Skeletal muscle cell (primary cell): ENCODE measurements at regions not wholly inside any gene's neighbourhood (a gene's known extent, or its start where the extent isn't known, plus 50 kb on each side); places are given as distances from the start of the nearest gene placed in this dataset.

Experiments used
- DNase-seq: peaks from one replicate; pipeline ENCODE4 v3.0.0-alpha.2; 2010; ENCODE audit warnings: low read depth
- H3K4me3 ChIP-seq: 2 replicates; pipeline ENCODE4 v1.5.1; 2011; ENCODE audit warnings: low read depth, mild to moderate bottlenecking, control low read depth, low read length, moderate library complexity

DNA sequence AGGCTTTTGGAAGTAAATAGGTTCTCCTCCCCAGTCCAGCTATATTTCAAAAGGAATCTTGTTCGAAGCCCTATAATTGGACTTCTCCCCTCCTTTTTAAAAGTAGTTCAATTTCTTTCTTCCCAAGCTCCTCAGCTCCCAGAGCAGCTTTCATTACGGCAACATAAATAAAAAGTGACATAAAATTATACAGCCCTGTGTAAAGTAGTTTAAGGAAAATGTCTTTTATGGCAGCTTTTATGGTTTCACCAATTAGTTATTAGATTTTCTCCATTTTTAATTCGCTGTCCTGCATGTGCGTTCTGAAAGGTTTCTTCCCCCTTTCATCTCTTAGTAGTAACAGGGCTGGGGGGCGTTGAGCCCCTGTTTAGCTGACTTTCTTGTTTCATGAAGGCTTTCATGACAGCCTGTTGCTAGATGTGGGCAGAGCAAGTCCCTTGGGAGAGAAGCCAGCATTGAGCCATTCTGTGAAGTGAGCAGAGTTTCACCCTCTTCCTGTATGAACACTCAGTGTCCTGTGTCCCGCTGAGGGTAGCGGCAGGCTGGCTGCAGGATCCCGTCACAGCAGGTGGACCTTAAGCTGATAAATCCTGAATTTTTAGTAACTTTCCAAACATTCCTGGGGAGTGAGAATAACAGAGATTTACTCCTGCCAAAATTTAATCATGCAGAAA lies 229.7 kb upstream of the SPRED2 start:
- DNase-seq: no peak
- H3K4me3 ChIP-seq: no peak overlapping the region

DNA sequence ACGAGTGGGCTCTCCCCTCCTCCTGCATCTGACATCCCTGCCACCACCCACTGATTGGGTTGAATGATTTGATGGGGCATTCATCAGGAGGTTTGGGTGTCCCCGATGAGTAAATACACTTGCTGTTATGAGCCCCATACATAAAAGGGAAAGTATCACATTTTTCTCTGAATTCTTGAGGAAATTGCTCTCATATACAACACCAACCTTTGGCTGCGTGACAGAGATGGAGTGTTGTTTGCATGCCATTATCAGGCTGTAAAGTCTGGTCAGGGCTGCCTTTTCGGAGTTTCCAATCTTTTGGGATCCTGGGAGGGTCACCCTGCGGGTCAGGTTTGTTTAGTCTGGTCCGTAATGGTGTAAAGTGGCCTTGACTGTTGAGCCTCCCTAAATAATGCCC lies 227.9 kb upstream of the SPRED2 start:
- DNase-seq: no peak
- no peak overlapping the region for H3K4me3 ChIP-seq

DNA sequence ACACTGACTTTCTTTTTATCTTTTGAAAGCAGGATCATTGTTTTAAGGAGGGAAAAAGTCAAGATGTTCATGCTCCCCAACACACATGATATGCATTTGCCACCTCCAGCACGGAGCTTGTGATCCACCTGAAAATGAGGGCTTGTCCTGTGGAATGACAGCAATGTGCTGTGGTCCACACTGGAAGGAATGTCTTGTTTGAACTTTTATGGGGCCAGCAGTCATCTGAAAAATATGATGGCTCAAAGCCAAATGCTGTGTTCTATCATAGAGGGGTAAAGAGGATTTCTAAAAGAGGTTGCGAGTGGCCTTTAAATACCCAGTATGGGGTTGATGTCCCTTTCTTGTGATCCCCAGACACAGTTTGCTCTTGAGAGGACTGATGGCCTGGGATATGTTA lies 226.5 kb upstream of the SPRED2 start:
- H3K4me3 ChIP-seq: no peak overlapping the region
- no peak for DNase-seq

DNA sequence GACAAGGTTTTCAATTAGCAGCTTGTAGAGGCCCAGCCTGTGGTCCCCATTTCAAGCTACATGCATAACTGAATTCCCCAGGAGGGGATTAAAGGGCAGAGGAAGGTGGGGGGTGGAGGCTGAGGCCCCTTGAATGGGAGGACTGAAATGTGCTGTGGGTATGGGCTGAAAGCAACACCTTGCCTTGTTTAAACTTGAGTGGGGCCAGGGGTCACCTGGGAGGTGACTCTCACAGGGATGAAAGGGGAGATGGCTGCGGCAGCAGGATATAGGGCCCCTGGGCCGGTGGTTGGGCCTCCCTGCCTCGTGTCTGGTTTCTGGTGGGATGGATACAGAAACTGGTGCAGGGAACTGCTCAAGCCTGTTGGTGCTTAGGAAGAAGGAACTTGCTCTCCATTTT lies 225.9 kb upstream of the SPRED2 start:
- no peak for DNase-seq
- H3K4me3 ChIP-seq: no peak overlapping the region

DNA sequence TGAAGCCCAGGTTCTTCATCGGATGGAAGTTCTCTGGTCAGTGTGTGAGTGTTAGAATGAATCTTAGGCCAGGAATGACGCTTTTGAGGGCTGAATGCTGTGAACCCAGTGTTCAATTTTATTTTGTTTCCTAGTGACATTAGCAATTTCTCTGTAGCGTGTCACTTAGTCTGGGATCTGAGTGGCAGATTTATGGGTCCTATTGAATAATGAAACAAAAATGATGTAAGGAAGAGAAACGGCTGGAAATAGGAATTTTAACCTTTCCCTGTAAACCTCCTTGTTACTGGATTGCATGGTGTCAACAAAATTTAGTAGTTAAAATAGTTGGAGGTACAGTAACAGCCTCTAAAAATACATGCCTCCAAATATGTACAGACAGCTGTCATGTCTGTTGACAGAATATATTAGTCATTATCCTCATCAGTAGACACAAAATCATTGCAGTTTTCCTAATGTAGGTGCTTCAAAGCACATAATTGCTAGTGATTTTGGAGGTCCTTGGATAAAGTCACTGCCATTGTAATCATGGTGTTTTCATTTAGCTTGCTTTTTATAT lies 223.8 kb upstream of the SPRED2 start:
- no peak overlapping the region for H3K4me3 ChIP-seq
- no peak for DNase-seq

DNA sequence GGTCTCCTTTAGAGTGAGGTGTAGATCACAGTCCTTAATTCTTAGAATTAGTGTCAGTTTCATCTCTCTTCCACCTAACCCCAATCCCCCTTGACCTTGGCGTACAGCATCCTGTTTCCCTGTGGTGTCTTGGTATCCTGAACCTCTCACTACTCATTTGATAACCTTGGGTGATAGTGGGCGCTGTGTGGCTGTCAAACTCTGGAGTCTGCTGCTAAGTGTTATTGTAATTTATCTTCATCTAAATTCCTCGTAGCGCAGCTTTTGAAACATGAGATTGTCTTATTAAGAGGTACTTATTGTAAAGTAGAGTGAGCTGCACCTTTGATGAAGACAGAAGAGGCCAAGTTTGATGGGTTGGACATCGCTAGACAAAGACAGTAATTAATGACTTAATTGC lies 222.6 kb upstream of the SPRED2 start:
- DNase-seq: no peak
- no peak overlapping the region for H3K4me3 ChIP-seq

DNA sequence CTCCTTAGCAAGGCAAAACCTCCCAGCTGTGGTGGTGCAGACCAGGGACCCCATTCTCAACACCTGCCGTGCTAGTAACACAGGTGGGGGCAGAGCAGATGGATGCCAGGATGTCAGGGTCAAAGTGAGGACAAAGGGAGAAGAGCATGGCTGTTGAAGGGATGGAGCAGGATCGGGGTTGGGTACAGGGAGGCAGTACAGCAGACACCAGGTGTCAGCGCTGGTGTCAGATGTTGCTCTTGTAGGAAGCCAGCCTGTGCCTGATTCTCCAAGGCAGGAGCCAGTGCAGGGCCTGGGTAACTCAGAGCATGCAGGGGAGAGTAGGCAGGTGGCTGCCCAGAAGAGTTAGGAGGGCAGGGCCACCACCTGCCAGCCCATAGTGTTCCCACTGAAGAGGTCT lies 222.1 kb upstream of the SPRED2 start:
- no peak for DNase-seq
- H3K4me3 ChIP-seq: no peak overlapping the region

DNA sequence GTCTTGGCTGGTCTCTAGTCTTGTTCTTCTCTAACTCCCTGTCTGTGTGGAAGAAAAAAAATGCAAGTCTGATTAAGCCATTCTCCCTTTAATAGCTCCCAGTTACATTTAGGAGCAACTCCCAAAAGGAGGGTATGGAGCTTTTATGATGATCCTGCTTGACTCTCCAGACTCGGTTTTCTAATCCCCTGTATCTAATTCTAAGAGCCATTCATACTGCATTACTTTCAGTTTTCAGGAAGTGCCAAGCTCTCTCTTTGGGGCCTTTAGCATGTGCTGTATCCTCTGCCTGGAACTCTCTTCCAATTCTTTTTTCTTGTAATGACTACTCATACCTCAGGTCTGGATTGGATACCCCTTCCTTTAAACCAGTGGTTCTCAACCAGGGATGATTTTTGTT lies 219.7 kb upstream of the SPRED2 start:
- no peak for DNase-seq
- H3K4me3 ChIP-seq: no peak overlapping the region

DNA sequence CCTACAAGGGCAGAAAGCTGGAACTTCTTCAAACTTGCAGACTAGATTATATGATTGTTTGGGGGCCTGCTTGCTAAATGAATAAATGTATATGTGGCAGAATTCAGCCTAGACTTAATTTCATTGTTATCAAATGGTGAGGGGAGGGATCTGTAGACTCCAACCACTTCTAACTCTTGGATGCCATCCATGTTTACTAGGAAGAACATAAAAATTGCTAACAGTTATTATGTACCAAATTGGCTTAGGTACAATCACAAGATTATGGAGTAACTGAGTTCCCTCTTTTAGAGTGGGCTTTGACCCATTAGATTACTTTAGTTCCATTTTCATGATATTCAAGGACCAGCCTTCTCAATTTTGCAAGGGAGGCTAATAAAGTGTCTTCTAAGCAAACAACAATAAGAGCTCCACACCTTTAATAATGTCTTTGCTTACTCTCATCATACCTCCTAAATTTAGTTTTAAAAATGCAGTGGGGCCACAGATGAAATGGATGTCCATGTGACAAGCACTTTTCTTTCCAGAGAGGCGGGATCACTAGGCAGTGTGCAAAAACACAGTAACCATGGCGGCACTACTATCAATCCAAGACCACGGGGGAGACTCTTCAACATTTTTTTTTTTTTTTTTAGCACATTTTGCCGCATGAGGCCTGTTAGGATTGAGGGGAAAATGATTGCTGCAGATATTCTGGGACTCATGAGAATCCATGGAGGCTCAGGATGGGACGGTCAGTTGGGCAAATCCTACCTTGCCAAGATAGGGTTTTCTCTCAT lies 217.6 kb upstream of the SPRED2 start:
- no peak overlapping the region for H3K4me3 ChIP-seq
- DNase-seq: no peak

DNA sequence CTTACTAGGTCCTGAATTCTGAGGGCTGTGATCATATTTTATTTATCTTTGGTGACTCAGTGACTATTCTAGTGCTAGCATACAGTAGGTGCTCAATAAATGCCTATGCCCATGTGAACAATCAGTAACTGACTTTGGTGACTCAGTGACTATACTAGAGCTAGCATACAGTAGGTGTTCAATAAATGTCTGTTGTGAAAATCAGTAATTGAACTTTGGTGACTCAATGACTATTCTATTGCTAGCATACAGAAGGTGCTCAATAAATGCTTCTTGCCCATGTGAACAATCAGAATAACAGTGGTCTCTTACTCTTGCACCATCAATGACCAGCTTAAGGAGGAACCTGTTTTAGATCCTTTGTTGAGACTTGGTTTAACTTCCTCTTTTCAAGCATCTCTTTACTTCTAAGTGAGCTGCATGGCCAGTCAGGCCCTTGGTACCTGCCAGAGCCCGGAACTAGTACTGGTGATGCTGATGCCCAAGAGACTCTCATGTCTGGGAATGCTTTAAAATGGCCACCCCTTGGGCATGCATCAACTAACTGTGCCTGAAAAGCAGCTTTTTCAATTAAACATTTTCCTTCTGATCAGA lies 214.9 kb upstream of the SPRED2 start:
- no peak overlapping the region for H3K4me3 ChIP-seq
- no peak for DNase-seq

DNA sequence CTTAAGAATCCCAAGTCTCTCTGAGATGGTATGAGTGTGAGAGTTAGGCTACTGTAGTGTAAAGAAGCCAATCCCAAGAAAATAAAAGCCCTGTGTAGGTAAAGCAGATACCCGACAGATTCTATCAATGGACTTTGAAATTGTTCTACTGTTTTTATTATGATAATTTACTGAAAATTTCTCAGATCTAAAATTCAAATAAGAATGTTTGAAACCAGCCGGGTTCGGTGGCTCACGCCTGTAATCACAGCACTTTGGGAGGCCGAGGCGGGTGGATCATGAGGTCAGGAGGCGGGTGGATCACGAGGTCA lies 208.3 kb upstream of the SPRED2 start:
- H3K4me3 ChIP-seq: no peak overlapping the region
- DNase-seq: no peak

DNA sequence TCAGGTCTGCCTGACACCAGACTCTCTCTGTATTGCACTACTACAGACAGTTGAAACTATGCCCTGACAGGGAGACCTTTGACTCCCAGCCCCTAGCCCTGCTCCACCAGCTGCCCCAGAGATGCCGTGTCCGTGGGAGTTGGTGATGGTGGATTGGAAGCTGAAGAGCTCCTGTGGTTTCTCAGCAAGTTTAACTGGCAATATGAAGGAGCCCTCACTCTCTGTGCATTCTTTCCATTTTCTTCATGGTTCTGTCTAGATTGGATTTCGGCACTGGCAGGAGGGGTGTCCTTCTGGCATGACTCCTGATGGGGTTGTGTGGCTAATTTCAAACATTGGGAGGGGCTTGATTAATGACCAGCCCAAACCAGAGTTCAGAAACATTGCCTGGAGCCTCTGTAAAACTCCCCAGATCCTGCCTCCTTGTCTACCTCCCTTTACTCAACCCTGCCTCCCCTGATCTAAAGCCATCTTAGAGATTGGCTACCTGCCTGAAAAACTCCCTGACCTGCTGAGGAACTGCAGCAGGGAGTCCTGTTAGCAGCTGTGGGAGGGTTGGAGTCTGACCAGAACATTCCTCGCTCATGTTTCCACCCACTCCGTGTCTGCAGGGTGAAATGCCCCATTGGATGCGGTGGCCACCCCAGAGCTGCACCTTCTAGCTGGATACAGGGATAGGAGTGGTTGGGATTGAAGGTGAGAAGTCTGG lies 206.9 kb upstream of the SPRED2 start:
- H3K4me3 ChIP-seq: no peak overlapping the region
- peak; percentile 46 for DNase-seq

DNA sequence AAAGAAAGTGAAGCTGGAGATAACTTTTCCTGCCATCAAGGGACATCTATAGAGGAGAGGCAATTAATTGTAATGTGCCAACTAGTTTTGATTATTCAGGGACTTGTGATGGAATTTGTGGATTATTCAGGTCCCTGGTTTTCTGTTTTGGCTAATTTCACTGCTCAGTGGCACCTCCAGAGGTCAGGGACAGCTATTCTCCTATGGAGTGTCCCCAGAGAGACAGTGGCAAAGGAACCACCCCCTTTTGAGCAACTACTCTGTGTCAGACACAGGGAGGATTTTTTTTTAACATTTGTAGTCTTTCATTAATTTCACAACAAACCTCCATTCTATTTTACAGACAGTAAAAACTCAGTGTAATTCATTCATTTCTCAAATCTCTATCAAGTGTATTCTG lies 206.0 kb upstream of the SPRED2 start:
- DNase-seq: no peak
- H3K4me3 ChIP-seq: no peak overlapping the region

DNA sequence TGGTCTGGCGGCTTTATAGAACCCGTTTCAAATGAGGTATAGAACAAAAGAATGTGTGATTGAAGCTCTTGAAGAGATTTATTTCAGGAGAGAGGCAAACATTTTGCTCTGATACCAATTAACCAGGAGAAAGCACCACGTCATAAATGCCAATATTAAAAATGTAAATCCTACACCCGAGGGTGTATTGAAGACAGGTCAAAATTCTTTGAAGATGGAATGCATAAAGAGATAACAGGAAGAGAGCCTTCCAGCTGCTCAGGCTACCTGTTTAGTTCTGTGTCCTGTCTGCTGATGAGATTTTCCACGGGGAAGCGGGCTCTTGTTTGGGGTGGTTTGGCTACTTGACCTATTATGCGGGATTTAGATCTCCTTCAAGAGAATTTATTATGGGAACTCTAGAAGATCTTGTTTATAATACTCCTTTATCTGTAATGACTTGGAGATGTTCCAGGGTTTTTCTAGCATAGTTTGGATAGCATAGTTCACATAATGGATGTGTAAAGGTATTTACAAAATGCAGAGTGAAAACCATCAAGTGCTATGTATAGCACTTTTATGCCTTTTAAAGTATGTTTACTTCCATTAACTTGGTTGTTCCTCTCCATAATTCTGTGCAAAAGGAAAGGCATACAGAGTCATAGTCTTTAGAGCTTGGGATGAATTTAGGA lies 204.5 kb upstream of the SPRED2 start:
- no peak for DNase-seq

DNA sequence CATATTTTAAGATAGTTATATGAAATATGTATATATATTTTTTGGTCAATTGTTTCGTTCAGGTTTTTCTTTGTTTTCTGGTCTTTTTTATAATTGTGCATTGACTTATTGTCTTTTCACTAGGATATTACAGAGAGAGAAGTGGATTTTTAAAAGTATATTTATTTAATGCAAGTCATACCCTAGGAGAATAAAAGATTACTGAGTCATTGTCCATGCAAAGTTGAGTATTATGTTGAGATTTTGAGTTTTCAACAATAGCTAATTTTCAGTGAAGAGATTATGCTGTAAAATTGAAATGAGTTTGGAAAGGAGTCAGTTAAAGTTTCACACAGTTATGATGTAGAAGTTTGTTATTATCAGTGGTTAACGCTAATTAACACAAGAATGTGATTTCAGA lies 203.6 kb upstream of the SPRED2 start:
- no peak for DNase-seq
- H3K4me3 ChIP-seq: no peak overlapping the region

More for the DNA sequence above, 204.5 kb upstream of the SPRED2 start:
- no peak overlapping the region for H3K4me3 ChIP-seq

DNA sequence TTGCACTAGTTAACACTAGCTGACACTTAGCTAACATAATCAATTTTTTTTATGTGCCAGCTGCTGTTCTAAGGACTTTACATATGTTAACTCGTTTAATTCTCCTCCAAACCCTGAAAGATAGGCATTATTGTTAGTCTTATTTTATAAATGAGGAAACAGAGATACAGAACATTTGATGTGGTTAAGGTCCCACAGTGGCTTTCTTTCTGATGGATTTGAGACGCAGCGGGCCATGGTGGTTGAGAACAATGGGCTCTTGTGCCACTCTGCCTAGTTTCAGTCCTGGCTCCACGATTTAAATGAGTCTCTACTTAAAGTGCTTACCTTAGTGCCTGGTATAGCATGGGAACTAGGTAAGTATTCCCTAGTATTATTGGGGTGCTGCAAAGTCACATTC lies 201.9 kb upstream of the SPRED2 start:
- no peak overlapping the region for H3K4me3 ChIP-seq
- no peak for DNase-seq

DNA sequence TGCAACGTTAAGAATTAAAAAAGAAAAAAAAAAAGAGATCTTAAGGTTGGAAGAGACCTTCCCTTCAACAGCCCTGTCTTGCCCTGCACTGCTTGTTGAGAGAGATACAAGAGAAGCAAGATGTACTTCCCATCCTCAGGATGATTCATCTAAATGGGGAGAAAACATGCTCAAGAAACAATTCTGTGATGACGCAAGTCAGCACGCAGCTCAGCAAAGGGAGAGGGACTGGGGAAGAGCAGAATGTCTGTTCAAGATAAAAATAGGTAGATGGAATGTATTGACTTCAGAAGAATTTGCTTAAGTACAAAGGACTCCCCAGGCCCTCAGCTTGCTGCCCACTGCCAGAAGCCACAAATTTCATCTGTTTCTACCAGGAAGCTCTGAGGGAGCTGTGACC lies 198.2 kb upstream of the SPRED2 start:
- no peak overlapping the region for H3K4me3 ChIP-seq

DNA sequence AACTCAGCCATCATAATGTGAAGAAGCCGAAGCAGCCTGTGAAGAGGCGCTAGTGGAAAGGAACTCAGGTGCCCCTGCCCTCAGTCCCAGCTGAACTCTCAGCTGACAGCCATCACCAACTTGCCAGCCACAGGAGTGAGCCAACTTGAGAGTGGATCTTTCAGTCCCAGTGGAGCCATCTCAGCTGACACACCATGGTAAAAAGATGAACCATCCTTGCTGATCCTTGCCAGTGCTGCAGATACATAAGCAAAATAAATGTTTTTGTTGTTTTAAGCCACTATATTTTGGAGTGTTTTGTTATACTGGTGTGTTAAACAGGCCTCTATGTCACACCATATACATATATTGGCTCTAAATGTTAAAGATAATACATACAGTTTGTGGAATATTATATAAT lies 195.8 kb upstream of the SPRED2 start:
- DNase-seq: no peak
- H3K4me3 ChIP-seq: no peak overlapping the region

More for the DNA sequence above, 198.2 kb upstream of the SPRED2 start:
- DNase-seq: peak; percentile 64

DNA sequence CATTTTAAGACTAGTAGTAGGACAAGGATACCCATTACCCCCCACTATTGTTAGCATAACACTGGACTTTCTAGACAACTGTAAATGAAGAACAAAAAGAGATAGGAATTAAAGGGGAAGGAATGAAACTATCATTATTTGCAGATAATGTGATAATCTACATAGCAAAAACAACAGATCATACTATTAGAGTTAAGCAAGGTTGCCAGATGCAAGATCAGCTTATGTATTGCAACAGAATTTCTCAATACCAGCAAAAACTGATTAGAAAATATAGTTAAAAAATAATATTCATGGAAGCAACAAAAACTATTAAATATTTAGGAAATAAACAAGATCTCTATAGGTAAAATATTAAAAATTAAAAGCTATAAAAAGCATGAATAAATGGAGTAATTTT lies 194.4 kb upstream of the SPRED2 start:
- DNase-seq: no peak
- no peak overlapping the region for H3K4me3 ChIP-seq

DNA sequence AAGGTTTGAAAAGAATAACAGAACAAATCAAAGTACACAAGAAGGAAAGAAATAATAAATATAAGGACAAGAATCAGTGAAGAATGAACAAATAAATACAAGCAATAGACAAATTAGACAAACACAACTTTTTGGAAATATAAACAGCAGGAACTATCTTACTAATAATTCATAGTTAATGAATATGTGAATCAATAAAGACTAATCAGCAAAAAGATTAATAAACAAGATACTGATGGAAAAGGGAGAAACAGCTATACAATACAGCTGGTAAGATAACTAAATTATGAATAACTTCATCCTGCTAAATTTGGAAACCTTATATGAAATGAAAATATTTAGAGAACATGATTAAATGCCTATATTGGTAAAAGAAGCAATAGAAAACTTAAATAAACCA lies 193.6 kb upstream of the SPRED2 start:
- H3K4me3 ChIP-seq: no peak overlapping the region

More for the DNA sequence above, 193.6 kb upstream of the SPRED2 start:
- DNase-seq: no peak
